ENCODE measurements at regions not wholly inside any gene's neighbourhood (a gene's known extent, or its start where the extent isn't known, plus 50 kb on each side); places are given as distances from the start of the nearest gene placed in this dataset.

GRCh38 chr2:155218945-155219344, 520.5 kb downstream of the KCNJ3 start:
- TF ChIP-seq CTCF (IDR thresholded peaks at IDR 0.05) (no peak), POLR2A (IDR thresholded peaks at IDR 0.05) (no peak)
